Stimulated activated CD4-positive, alpha-beta T cell treated with anti-CD3 and anti-CD28 coated beads, Interleukin-15, amount 100 ng/mL, for 24 hours (primary cell): ENCODE measurements at regions not wholly inside any gene's neighbourhood (a gene's known extent, or its start where the extent isn't known, plus 50 kb on each side); places are given as distances from the start of the nearest gene placed in this dataset.
"Not testable (repeated sequence)": the region's sequence is repeated elsewhere in the genome, so short reads cannot be mapped to it uniquely, and the experiment has no call there.

ENCODE experiments used
- DNase-seq: peaks from one replicate; pipeline ENCODE4 v3.0.0-alpha.2; 2020

DNA sequence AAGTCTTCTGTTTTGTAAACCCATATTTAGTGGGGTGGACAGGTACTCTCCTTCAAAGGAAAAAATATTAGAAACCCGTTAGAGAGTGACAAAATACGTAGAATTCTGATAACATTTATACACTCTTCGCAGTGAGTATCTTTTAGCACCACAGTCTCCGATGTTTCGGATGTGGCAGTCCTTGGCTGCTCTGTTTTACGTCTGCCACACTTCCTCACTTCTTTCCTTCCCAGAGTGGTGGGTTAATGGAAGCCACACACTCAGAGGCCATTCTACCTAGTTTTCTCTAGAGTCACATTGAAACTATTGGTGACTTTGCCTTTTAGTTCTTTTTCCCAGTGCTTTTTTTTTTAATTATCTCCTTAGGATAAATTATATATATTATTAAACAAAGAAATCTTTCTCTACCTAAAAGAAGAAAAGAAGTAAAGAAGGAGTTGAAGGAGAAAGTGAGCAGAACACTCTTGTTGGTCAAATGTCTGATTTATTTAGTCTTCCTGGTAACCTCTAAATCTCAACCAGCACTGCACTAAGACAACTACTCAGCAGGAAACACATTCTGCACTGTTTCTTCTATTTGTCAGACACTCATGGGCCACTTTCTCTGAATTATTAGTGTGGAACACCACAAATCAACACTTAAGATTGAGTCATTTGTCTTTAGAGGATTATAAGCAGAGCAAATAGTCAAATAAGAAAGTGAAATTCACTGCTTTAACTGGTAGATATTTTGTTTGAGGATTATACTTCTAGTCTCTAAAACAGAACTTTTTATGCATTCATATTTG, 451.3 kb upstream of the TMEFF2 start:
- no peak for DNase-seq

DNA sequence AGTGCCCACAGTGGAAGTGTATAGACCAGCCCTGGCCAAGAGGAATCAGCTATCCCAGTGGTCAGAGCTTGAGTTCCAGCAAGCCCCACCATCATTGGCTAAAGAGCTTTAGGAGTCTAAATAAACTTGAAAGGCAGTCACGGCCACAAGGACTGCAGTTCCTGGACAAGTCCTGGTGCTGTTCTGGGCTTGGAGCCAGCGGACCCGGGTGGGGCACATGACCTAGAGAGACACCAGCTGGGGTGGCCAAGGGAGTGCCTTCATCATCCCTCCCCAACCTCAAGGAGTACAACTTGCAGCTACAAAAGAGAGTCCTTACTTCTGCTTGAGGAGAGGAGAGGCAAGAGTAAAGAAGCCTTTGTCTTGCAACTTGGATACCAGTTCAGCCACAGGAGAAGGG, 439.8 kb upstream of the TMEFF2 start:
- no peak for DNase-seq

DNA sequence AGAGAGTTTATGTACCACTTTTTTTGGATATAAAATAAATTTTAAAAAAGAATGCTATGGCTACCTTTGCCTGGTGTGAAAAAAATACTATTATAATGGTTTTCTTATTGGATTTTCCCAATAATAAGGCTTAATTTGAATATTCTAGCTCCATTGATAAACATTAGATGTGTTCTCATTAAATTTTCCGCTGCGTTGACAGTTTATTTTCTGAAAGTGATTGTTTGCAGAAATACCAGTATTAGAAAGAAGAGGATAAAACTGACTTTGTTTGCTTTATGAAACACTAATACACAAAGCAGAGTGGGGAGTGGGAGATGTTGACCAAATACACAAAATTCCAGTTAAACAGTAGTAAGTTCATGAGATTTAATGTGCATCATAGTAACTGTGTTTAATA, 433.3 kb upstream of the TMEFF2 start:
- no peak for DNase-seq

DNA sequence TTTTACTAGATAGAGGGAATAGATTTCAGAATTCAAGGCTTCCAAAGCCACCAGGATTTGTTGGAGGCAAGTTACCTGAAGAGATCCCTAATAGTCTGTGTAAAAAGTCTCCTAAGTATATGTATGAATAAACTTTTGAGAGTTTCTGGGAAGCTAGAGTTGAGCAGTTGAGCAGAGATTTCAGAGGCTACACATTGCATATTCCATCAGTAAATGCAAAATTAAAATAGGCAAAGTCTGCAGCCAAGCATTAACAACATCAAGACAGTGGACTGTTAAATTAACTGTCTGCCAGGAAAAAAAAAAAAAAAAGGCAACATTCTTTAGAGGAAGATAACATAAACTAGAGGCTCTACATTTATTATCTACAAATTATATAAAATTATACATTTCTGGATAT, 420.4 kb upstream of the TMEFF2 start:
- DNase-seq = no peak

DNA sequence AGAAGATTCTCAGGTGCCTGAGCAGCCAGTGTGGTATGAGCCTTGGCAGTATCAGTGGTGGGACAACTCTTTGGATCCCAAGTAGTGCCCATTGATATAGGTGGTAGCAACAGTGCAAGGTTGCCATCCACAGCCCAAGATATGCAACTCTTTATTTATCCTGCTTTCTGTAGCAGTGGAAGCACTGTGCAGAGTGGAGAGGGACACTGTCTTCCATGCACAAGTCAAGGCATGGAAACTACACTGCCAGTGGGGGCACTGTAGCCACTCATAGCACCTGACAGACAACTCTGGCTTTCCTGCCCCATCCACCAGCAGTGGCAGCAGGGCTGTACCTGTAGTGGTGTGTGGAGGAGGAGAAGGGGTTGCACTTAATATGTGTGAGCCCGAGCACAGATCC, 409.6 kb upstream of the TMEFF2 start:
- no peak for DNase-seq

DNA sequence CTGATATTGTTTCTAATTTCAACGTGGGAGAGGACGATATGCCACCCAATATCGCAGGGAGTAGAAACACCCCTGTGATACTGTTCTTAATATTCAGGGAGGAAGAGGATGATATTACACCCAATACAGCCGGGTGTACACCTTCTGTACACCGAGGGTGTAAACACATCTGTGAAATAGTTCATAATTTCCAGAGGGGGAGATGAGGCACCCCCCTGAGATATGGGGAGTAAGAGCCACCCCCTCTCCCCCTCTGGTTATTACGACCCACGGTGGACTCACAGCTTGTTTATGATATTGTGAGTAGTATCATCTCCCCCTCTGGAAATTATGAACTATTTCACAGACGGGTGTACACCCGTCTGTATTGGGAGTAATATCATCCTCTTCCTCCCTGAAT, 403.9 kb upstream of the TMEFF2 start:
- DNase-seq = not testable (repeated sequence)

DNA sequence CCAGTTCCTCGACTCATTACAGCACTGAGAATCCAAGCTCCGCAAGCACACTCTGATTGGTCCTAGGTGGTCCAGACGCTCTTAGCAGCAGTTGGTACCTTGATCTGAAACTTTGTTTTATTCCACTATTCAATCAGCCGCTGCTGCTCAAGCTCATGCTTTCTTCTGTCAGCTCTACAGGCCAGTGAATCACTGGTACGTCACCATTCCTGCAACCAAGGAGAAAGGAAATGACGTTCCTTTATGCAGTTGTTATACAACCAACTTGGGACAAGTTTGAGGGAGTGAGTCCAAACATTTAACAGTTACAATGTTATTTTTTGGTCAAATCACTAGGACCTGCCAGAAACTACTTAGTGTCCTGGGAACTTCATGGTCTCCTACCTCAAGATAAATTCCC, 398.8 kb upstream of the TMEFF2 start:
- DNase-seq = no peak

DNA sequence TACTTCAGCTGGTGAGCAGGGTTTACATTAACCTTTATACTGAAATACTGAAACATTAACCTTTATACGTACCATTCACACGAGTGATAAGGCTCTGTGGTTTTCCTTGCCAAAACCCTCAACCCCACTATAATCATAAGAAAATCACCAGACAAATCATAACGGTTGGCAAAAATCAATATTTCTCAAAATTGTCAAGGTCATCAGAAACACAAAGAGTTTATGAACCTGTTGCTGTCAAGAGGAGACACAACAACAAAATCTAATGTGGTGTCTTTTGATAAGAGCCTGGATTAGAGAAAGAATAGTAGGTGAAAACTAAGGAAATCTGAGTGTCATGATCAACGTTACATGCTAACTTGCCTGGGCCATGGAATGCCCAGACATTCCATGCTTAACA, 396.9 kb upstream of the TMEFF2 start:
- no peak for DNase-seq

DNA sequence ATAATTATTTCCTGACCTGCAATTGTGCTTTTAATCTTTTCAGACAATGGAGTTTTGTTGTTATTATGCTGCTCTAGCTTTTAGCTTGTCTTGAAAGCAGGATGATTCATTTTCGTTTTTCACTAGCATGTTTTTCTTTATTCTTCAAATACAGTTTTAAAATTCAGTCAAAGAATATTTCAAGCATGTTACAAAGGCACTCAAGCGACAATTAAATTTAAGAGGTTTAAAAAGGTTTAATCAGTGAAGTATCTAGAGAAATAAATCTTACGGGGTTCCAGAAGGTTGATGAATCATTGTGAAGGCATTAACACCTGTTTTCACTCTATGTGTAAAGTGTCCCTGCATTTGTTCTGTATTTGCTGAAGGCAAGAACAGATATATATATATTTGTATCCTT, 390.7 kb upstream of the TMEFF2 start:
- no peak for DNase-seq

DNA sequence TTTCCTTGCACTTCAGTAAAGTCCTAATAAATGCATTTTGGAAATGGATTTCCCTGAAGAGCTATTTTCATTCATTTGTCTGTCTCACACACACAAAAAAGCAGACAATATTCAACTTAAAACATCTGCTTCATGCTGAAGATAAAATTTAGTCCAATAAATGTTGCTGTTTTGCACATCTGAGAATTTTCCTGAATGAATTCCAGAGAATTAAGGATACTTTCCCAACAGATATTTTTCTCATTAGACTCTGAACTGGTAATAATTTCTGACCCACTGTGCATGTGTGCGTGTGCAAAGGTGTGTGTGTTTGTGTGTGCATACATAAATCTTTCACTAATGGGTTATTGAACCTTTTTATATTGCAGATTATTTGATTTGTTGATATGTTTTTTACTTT, 390.2 kb upstream of the TMEFF2 start:
- DNase-seq = no peak

DNA sequence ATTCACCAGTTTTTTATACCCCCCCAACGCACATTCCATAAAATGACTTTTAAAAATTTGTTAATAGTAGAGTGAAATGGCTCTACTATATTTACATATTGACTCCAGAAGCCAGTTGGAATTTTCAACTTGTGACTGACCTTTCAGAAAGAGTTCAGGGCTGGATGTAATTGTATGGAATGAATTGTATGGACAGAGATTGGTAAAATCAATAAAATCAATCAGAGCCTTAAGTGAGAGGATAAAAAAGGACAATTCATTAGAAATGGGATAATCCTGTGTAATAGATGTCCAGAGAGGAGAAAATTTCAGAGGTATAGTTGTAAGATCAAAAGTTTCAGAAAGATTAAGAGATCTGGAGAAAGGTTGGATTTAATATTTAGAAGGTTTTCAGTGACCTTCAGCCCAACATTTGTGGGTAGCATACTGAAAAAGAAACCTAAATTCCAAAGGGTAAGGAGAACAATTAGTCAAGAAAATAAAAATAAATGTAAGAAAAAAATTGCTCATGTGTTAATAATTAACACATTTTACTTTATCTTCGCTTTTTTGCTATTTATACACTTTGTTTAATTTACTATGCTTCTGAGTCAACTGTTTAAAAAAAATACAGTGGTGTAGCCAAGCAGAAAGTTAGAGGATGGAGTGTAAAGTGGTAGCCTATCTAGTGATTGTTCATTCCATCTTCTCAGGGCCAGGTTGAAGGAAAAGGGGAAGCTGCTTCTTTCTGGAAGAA, 385.4 kb upstream of the TMEFF2 start:
- no peak for DNase-seq

DNA sequence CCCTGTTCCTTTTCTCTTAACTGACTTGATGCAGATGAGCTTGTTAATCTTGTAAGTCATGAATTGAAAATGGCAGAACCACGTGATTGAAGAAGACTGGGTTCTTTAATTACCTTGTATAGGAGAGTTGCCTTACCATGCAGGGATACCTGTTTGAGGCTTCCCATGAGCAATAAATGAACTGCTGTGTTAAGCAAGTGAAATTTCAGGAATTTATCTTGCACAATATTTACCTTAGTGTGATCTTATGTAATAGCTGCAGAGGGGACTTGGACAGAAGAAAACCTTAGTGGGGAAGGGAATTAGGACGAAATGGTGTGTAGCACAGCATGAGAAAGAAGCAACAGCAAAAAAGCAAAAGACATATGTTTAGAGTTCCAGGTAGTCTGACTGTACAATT, 384.0 kb upstream of the TMEFF2 start:
- no peak for DNase-seq

DNA sequence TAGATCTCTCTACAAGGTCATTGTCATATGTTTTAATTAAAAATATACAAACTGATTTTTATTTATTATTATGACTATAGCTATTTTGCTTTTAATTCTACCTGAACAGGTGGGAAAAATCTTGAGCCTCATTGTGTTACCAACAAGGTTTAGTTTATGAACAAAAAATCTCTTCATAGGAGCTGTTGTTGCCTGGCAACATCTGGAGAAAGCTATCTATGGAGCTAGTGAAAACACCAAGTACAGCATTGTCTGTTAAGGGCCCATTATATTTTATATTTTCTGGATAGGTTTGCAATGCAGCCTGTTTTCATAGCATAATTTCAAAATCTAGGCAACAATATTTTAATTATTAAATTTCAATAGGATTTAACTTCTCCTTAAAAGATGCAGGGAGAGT, 383.0 kb upstream of the TMEFF2 start:
- no peak for DNase-seq

DNA sequence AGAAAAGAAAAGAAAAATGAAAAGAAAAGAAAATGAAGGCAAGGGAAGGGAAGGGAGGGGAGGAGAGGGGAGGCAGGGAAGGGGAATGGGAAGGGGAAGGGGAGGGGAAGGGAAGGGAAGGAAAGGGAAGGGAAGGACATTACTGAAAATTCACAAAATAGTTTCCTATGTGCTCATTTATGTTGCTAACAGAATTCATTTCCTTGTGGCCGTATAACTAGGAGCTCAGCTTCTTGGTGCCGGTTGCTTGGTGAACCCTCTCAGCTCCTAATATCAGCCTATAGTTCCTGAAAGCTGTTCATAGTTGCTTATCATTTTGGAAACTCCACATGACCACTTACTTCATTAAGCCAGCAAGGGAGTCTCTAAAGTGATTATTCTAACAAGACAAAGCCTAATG, 379.8 kb upstream of the TMEFF2 start:
- DNase-seq = no peak

DNA sequence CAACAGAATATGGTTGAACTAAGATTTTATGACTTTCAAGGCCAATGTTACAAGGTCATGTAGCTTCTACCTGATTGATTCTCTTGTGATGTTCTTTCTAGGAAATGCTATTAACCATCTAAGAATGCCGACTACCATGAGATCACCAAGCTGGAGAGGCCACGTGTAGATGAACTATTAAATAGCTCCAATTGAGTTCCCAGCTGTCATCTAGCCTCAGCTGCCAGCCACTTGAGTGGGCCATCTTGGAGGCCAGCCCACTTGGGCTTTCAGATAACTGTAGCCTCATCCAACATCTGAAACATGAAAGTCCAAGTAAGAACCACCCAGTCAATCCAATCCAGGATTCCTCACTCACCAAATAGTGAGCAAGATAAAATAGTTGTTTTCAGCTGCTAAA, 376.9 kb upstream of the TMEFF2 start:
- DNase-seq = no peak

DNA sequence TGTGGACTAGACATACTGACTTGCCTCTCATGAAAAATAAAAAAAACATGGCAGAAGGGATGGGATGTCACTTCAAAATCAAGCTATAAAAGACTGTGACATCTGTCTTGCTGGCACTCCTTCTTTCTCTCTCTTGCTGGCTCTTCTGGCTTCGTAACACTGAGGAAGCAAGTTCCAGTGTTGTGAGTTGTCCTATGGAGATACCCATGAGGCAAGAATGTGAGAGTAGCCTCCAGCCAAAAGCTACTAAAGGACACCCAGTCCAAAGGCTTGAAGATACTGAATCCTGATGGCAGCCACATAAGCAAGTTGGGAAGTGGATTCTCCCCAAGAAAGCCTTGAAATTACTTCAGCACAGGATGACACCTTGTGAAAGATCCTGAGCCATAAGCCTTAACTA, 376.1 kb upstream of the TMEFF2 start:
- no peak for DNase-seq

DNA sequence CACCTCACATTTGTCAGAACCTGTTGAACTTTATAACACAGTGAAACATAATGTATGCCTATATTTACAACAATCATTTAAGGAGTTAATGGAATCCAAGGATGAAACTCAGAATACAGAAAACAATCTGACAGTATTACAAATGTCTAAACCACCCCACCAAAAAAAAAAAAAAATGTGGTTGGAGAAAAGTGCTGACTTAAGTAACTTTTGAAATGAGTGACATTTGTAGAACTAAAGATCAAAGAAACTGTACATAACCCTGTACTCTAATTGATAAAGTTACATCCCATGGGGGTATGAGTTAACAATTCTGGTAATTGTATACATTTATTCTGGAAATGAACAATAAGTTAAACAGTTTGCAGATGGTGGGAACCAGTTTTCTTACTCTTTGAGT, 372.1 kb upstream of the TMEFF2 start:
- no peak for DNase-seq

DNA sequence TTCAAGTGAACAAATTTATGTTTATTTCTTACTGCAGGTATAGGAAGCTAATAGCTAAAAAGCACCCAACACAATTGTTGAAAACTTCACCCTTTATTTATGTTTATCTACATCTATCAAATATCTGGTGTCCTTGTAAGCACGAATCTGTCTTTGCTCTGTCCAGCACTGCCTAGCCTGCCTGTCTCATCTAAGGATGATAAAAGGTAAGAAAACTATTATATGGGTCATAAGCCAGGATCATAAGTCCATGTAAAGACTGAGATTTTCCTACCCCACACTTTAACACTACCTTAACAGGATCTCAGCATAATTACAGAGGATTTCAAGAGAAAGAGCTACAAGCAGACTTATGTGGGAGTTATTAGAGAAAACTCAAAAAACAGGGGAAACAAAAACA, 365.6 kb upstream of the TMEFF2 start:
- no peak for DNase-seq

DNA sequence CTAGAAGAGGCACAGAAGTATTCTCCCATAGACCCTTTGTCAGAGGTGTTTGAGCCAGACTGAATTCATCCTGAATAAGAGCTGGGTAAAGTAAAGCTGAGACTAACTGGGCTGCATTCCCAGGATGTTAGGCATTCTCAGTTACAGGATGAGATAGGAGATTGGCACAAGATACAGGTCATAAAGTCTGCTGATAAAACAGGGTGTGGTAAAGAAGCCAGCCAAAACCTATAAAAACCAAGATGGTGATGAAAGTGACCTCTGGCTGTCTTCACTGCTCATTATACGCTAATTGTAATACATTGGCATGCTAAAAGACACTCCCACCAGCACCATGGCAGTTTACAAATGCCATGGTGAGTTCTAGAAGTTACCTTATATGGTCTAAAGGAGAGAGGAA, 364.9 kb upstream of the TMEFF2 start:
- no peak for DNase-seq

DNA sequence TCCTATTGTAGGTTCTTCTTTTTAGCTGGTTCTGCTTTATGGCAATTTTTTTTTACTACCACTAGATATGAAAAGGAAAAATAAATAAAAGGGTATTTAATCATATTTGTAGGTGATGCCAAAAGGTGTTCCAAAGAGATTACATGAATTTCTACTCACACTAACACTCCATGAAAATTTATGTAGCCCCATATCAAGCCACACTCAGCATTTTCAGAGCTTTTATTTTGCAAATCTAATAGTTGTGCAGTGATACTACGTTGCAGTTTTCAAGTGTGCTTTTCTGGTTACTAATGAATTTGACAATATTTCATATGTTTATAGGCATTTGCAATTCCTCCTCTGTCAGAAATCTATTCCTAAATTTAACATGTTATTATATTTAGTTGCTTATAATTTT, 363.9 kb upstream of the TMEFF2 start:
- no peak for DNase-seq

DNA sequence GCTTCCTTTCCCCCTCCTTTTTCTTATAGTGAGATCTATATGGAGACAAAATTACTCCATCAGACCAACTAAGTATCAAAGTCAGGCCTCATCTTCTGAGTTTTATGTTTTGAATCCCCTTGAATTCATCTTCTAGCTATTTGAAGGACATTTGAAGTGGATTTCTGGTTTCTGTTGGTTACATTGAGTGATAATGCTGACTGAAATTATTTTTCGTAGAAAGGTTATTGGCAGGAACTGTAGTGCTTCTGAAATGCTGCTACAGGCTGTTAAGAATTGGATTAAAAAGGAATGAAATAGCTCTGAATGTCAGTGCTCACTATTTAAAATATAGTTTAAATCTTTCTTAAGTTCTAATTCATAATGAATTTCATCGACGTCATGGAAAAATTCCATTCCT, 361.0 kb upstream of the TMEFF2 start:
- DNase-seq = no peak

DNA sequence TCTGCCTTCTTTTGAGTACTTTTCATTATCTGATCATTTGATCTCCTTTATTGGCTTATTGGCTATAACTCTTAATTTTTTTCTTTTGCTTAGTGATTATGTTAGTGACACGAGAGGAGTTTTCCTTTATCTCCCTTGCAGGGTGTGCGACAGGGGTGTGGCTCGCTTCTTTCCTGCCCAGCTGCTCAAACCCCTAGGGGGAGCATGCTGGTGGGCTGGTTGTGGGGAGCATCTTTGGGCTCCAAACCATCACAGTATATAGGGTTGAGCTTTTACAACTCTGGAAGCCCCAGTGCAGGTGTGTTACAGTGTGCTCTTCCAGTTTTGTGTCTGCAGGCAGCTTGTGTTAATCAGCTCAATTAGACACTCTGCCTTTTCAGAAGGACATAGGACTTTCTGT, 357.0 kb upstream of the TMEFF2 start:
- no peak for DNase-seq

DNA sequence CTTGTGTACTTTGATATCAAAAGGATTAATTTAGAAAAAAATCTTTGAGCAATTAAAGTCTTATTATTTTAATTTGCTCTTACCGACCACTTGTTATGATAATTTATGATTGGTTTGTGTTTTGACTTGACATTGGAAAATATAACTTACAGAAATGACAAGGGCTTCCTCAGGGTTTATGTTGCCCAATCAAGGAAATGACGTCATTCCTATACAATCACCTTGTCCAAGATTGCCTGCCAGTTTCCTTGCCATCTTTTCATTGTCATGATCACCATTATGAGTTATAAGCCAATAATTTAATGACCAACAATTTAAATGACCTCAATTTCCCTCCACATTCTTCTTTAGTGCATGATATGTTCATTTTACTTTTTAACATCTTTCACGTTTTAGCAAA, 351.8 kb upstream of the TMEFF2 start:
- no peak for DNase-seq

DNA sequence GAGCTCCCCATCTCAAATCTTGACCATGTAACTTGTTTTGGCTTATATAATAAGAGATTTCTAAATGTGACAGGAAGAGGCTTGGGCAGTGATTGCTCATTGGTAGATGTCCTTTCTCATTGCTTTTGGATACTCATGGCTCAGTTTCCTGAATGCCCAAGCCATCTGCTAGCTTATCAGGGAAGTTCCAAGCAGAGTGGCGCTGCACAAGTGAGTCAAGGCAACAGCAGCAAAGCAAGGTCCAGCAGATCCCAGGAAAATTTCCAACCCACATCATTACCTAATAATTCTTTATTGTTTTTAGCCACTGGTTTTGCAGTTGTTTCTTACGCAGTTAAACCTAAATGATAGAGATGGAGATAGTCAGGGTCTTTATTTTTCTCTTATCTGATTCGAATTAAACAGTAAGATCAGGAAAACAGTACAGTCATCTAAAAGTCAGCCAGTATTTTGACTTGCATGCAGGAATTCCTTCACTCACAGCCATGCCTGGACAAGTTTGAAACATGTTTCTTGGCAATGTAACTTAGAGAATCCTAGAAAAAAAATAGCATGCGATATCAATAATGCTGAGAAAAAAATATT, 349.7 kb upstream of the TMEFF2 start:
- no peak for DNase-seq
